ENCODE measurements at regions not wholly inside any gene's neighbourhood (a gene's known extent, or its start where the extent isn't known, plus 50 kb on each side); places are given as distances from the start of the nearest gene placed in this dataset.

DNA sequence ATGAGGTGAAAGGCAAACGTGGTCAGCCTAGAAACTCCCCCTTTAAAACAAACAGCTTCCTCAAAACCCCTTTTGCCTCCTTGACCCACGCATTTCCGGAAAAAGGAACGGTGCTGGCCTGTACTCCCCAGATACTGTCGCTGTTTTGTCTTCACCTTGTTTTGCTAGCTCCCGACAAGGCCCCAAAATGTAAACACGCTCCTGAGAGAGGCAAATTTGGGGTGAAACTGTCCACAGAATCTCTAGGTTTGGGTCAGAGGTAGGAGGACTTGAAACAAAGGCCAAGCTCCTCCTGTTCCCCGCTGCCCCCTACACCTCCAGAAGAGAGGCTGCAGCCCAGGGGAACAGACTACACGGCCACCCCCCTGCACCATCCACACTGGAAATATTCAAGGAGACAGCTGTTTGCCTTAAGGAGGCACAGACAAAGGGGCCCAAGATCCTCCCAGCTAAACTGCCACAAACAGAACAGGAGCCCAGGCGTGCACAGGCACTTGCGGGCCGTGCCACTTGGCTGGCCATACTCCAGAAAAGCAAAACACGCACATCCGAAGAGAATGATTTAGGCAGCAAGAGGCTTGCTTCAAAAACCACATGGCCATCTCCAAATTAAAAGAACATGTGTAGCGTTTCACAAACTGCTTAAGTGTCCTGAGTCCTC is 160.5 kb upstream of the GRK3 start:
- POLR2A ChIA-PET = no interaction called here
- CTCF ChIA-PET = interaction anchor here (0.5 to 1.3 kb wide), 3 partner anchors 42 to 53 kb away, joined by 3 to 7 read pairs (median 3); no protein-coding TSS in a partner anchor
- H3K9me3 ChIP-seq (ENCODE audit: control insufficient read depth, insufficient read depth, low read length) = no peaks in the 10 kb centered on the region
- H3K27ac ChIP-seq (ENCODE audit: low read depth, low read length) = peak overlapping the region; percentile 52
- TF ChIP-seq, protein P1, sequence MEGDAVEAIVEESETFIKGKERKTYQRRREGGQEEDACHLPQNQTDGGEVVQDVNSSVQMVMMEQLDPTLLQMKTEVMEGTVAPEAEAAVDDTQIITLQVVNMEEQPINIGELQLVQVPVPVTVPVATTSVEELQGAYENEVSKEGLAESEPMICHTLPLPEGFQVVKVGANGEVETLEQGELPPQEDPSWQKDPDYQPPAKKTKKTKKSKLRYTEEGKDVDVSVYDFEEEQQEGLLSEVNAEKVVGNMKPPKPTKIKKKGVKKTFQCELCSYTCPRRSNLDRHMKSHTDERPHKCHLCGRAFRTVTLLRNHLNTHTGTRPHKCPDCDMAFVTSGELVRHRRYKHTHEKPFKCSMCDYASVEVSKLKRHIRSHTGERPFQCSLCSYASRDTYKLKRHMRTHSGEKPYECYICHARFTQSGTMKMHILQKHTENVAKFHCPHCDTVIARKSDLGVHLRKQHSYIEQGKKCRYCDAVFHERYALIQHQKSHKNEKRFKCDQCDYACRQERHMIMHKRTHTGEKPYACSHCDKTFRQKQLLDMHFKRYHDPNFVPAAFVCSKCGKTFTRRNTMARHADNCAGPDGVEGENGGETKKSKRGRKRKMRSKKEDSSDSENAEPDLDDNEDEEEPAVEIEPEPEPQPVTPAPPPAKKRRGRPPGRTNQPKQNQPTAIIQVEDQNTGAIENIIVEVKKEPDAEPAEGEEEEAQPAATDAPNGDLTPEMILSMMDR (IDR thresholded peaks at IDR 0.05; ENCODE audit: low read depth, low read length) = no peak
- H3K27me3 ChIP-seq (ENCODE audit: control insufficient read depth, insufficient read depth, low read length) = no peaks in the 10 kb centered on the region
- peak overlapping the region; percentile 69 for H3K4me3 ChIP-seq (ENCODE audit: low read depth, low read length)
- no peak for DNase-seq (ENCODE audit: low read depth, low spot score)

DNA sequence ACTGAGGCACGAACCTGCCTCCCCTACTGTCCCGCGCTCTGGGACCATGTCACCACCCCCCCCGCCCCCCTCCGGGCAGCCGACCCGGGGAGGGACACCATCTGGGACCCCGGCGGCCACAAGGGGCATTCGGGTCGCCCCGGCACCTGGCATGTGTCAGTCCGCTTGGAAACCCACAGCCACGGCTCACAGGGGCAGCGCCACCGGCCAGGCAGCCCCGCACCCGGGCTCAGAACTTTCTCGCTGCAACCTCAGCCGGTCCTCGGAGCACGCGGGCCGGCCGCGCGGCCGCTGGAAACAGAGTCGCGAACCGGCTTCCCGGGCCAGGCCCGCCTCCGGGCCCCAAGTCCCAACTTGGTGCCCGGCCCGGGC is 159.9 kb upstream of the GRK3 start:
- TF ChIP-seq, protein P1 (IDR thresholded peaks at IDR 0.05; ENCODE audit: low read depth, low read length) = no peak
- Histone ChIP-seq H3K4me3 (ENCODE audit: low read depth, low read length) (peak overlapping the region; percentile 69), H3K9me3 (ENCODE audit: control insufficient read depth, insufficient read depth, low read length) (no peaks in the 10 kb centered on the region), H3K27me3 (ENCODE audit: control insufficient read depth, insufficient read depth, low read length) (no peaks in the 10 kb centered on the region), H3K27ac (ENCODE audit: low read depth, low read length) (no peak overlapping the region)
- no peak for DNase-seq (ENCODE audit: low read depth, low spot score)
- ChIA-PET CTCF (interaction anchor here (0.5 to 1.3 kb wide), 2 partner anchors 43 to 54 kb away, joined by 3 to 7 read pairs; no protein-coding TSS in a partner anchor), POLR2A (no interaction called here)

DNA sequence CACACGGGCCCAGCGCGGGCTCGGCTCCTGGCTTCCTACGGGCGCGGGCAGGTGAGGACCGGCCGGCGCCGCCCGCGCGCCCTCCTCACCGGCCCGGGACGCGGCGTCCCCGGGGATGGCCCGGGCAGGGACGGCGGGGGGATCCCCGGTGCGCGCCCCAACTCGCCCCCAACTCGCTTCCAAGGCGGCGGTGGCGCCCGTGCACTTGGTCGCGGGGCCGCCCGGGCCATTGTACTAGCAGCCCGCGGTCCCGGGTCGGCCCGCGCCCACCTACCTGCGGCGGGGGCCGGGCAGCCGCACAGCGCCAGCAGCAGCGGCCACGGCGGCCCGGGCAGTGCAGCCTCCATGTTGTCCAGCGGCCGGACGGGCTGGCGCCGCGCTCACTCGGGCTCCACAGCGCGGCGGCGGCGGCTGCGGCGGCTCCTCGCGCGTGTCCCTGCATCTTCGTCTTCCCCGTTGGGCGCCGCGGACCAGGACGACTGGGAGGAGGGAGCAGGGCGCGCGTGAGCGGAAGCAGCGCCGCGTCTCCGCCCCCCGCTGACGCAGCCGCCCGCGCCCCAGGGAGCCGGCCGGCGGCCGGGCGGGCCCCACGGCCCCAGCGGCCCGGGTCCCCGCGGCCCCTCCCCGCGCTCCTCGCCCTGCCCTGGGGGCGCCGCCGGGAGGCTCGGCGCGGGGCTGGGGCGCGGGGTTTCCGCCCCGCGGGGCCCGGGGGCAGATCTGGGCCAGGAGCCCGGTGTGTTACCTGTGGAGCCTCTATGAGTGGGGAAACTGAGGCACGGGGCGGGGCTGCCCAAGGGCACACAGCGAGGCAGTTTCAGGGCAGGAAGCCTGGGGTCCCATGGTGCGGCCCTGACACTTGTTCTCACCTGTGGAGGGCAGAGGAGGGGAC is 159.3 kb upstream of the GRK3 start:
- H3K9me3 ChIP-seq (ENCODE audit: control insufficient read depth, insufficient read depth, low read length) = no peaks in the 10 kb centered on the region
- H3K27me3 ChIP-seq (ENCODE audit: control insufficient read depth, insufficient read depth, low read length) = no peaks in the 10 kb centered on the region
- no peak for DNase-seq (ENCODE audit: low read depth, low spot score)
- TF ChIP-seq, protein P1 (IDR thresholded peaks at IDR 0.05; ENCODE audit: low read depth, low read length) = no peak
- CTCF ChIA-PET = no interaction called here
- H3K27ac ChIP-seq (ENCODE audit: low read depth, low read length) = peak overlapping the region; percentile 21
- POLR2A ChIA-PET = no interaction called here
- peak overlapping the region; percentile 69 for H3K4me3 ChIP-seq (ENCODE audit: low read depth, low read length)

DNA sequence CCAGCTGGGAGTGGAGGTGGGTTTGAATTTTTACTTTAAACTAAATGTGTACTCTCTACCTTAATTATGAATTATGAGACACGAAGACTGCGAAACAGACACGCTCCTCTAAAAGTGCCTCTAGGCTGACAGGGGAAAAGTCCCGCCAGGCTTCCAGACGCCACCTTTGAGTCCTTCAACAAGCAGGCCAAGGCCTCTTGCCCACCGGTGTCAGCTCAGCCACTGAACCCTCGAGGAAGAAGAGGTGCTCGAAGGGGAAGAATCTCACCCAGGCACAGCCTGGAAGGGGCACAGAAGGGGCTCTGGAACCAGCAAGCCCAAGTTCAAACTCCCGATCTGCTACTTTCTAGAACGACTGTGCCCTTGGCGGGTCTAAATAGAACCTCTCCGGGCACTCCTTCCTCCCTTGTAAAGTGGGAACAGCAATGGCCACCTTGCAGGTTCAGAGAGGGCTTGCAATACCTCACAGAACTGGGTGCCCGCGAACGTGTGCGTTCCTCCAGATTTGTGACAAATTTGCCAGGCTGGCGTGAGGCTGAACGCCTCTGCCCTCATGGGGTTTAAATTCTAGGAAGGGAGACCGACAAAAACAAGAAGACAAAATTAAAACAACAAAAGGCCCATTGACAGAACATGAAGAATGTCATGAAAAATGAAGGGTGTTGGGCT is 158.5 kb upstream of the GRK3 start:
- Histone ChIP-seq H3K27ac (ENCODE audit: low read depth, low read length) (peak overlapping the region; percentile 21), H3K4me3 (ENCODE audit: low read depth, low read length) (peak overlapping the region; percentile 69)
- CTCF ChIA-PET = interaction anchor here (1.7 kb wide), 1 partner anchor 42 kb away, joined by 7 read pairs; no protein-coding TSS in a partner anchor

More for the DNA sequence above, 158.5 kb upstream of the GRK3 start:
- DNase-seq (ENCODE audit: low read depth, low spot score) = no peak
- H3K27me3 ChIP-seq (ENCODE audit: control insufficient read depth, insufficient read depth, low read length) = no peaks in the 10 kb centered on the region
- H3K9me3 ChIP-seq (ENCODE audit: control insufficient read depth, insufficient read depth, low read length) = no peaks in the 10 kb centered on the region
- POLR2A ChIA-PET = no interaction called here
- TF ChIP-seq, protein P1 (IDR thresholded peaks at IDR 0.05; ENCODE audit: low read depth, low read length) = no peak
